AG04449 (cell line): ENCODE measurements at regions not wholly inside any gene's neighbourhood (a gene's known extent, or its start where the extent isn't known, plus 50 kb on each side); places are given as distances from the start of the nearest gene placed in this dataset.

Experiments
- CTCF ChIA-PET: fragments of 350-600 bp; formaldehyde crosslinking; extraction: SDS; loops from one replicate; lab custom pipeline; 2021; ENCODE audit warnings: antibody characterized with exemption; lab: Yijun Ruan, JAX
- POLR2A ChIA-PET: fragments of 400-600, 350-600 bp; formaldehyde crosslinking; extraction: SDS; loops from one replicate; lab custom pipeline; 2020; ENCODE audit warnings: antibody characterized with exemption, inconsistent platforms; lab: Yijun Ruan, JAX
- DNase-seq: peaks from one replicate; pipeline ENCODE4 v3.0.0-alpha.2; 2010; ENCODE audit warnings: low read depth, low spot score
- H3K4me3 ChIP-seq: 2 replicates; pipeline ENCODE4 v1.5.1; 2011; ENCODE audit warnings: low read depth, mild to moderate bottlenecking, control low read depth, low read length
- CTCF ChIP-seq: IDR thresholded peaks from one replicate; pipeline ENCODE4 v1.5.1; 2011; ENCODE audit warnings: mild to moderate bottlenecking, moderate library complexity, low read length, control low read depth, inconsistent platforms; ENCODE audit not compliant: insufficient read depth; ENCODE audit errors: missing control alignments

- no peak overlapping the region for H3K4me3 ChIP-seq
- ChIA-PET CTCF (no interaction called here), POLR2A (no interaction called here)
- DNase-seq: no peak
- no peak for TF ChIP-seq CTCF
Measured at GRCh38 chr11:91686281-91686680, 538.3 kb upstream of the FAT3 start.

GRCh38 chr11:91673705-91674104 lies 550.9 kb upstream of the FAT3 start:
- H3K4me3 ChIP-seq: no peak overlapping the region
- DNase-seq: no peak
- POLR2A ChIA-PET: no interaction called here
- CTCF ChIA-PET: no interaction called here
- TF ChIP-seq CTCF: no peak

- no peak for TF ChIP-seq CTCF
Measured at GRCh38 chr11:91664521-91664920, 560.1 kb upstream of the FAT3 start.

GRCh38 chr11:91660036-91660435 lies 564.6 kb upstream of the FAT3 start:
- TF ChIP-seq CTCF: no peak
- H3K4me3 ChIP-seq: no peak overlapping the region
- no peak for DNase-seq
- ChIA-PET CTCF (no interaction called here), POLR2A (no interaction called here)

More at GRCh38 chr11:91664521-91664920, 560.1 kb upstream of the FAT3 start:
- ChIA-PET CTCF (no interaction called here), POLR2A (no interaction called here)
- H3K4me3 ChIP-seq: no peak overlapping the region
- DNase-seq: no peak

- no peak overlapping the region for H3K4me3 ChIP-seq
- TF ChIP-seq CTCF: no peak
- ChIA-PET CTCF (no interaction called here), POLR2A (no interaction called here)
- no peak for DNase-seq
Measured at GRCh38 chr11:91654686-91655085, 569.9 kb upstream of the FAT3 start.

GRCh38 chr11:91653079-91653754 lies 571.4 kb upstream of the FAT3 start:
- CTCF ChIA-PET: no interaction called here
- POLR2A ChIA-PET: no interaction called here
- no peak overlapping the region for H3K4me3 ChIP-seq
- no peak for DNase-seq
- no peak for TF ChIP-seq CTCF
